AG04450 (cell line): ENCODE measurements at regions not wholly inside any gene's neighbourhood (a gene's known extent, or its start where the extent isn't known, plus 50 kb on each side); places are given as distances from the start of the nearest gene placed in this dataset.

ENCODE experiments used
- CTCF ChIA-PET: fragments of 300-600, 350-600 bp; formaldehyde crosslinking; extraction: SDS; loops from one replicate; lab custom pipeline; 2022; ENCODE audit warnings: antibody characterized with exemption, inconsistent platforms; lab: Charles Lee
- POLR2A ChIA-PET: fragments of 350-600 bp; formaldehyde crosslinking; extraction: SDS; loops from one replicate; lab custom pipeline; 2021; ENCODE audit warnings: antibody characterized with exemption, inconsistent platforms; lab: Yijun Ruan, JAX
- DNase-seq: peaks from one replicate; pipeline ENCODE4 v3.0.0-alpha.2; 2011; ENCODE audit warnings: low read depth, low spot score
- H3K27ac ChIP-seq: one replicate; pipeline ENCODE4 v1.5.1; 2012; ENCODE audit warnings: low read depth, low read length, control low read depth
- H3K27me3 ChIP-seq: one replicate; pipeline ENCODE4 v1.6.0; 2012; ENCODE audit warnings: low read length; ENCODE audit not compliant: control insufficient read depth, insufficient read depth
- H3K4me3 ChIP-seq: 2 replicates; pipeline ENCODE4 v1.5.1; 2011; ENCODE audit warnings: mild to moderate bottlenecking, low read depth, low read length, control low read depth
- H3K9me3 ChIP-seq: 2 replicates; pipeline ENCODE4 v1.5.1; 2012; ENCODE audit warnings: low read length; ENCODE audit not compliant: control insufficient read depth, insufficient read depth
- CTCF ChIP-seq: IDR thresholded peaks from 2 replicates; pipeline ENCODE4 v1.5.1; 2011; ENCODE audit warnings: low read depth, low read length, control low read depth, inconsistent platforms

- H3K9me3 ChIP-seq = no peaks in the 10 kb centered on the region
- ChIA-PET POLR2A (no interaction called here), CTCF (no interaction called here)
- H3K27ac ChIP-seq = no peak overlapping the region
- DNase-seq = no peak
- no peak for TF ChIP-seq CTCF
- H3K4me3 ChIP-seq = no peak overlapping the region
- H3K27me3 ChIP-seq = no peaks in the 10 kb centered on the region
These were observed 162.3 kb upstream of the ZNF462 start for GRCh38 chr9:106700676-106701075.

- Histone ChIP-seq H3K27me3 (no peaks in the 10 kb centered on the region), H3K9me3 (no peaks in the 10 kb centered on the region), H3K27ac (no peak overlapping the region), H3K4me3 (no peak overlapping the region)
- no peak for DNase-seq
- no peak for TF ChIP-seq CTCF
- CTCF ChIA-PET = no interaction called here
- POLR2A ChIA-PET = no interaction called here
These were observed 161.4 kb upstream of the ZNF462 start for GRCh38 chr9:106701611-106702010.

- no peak for DNase-seq
- H3K9me3 ChIP-seq = no peaks in the 10 kb centered on the region
- ChIA-PET POLR2A (no interaction called here), CTCF (no interaction called here)
- H3K4me3 ChIP-seq = no peak overlapping the region
- no peak overlapping the region for H3K27ac ChIP-seq
- no peaks in the 10 kb centered on the region for H3K27me3 ChIP-seq
- no peak for TF ChIP-seq CTCF
These were observed 158.8 kb upstream of the ZNF462 start for GRCh38 chr9:106704056-106704615.

- no peak for DNase-seq
- CTCF ChIA-PET = no interaction called here
- TF ChIP-seq CTCF = no peak
- H3K27ac ChIP-seq = peak overlapping the region; percentile 21
- no peak overlapping the region for H3K4me3 ChIP-seq
- no peaks in the 10 kb centered on the region for H3K27me3 ChIP-seq
- H3K9me3 ChIP-seq = no peaks in the 10 kb centered on the region
- POLR2A ChIA-PET = no interaction called here
These were observed 155.7 kb upstream of the ZNF462 start for GRCh38 chr9:106707291-106707690.

- TF ChIP-seq CTCF = no peak
- CTCF ChIA-PET = no interaction called here
- H3K27me3 ChIP-seq = no peaks in the 10 kb centered on the region
- peak overlapping the region; percentile 21 for H3K27ac ChIP-seq
- H3K4me3 ChIP-seq = no peak overlapping the region
- no peak for DNase-seq
- POLR2A ChIA-PET = no interaction called here
- no peaks in the 10 kb centered on the region for H3K9me3 ChIP-seq
These were observed 155.1 kb upstream of the ZNF462 start for GRCh38 chr9:106707738-106708474.
